ENCODE measurements at regions not wholly inside any gene's neighbourhood (a gene's known extent, or its start where the extent isn't known, plus 50 kb on each side); places are given as distances from the start of the nearest gene placed in this dataset.

DNA sequence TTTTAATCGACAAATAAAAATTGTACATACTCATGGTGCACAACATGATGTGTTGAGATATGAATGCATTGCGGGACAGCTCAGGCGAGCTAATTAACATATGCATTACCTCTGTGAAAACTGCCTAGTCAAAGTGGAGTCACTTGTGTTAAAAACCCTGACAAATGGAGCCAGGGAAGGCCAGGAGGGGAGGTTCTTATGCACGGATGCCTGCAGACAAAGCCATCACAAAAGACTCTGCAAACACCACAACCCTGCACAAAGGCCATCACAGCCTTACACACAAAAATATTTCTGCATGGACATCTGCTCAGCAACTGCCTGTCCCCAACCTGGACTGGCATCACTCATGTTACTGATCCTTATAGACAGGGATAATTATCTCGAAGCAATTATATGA is 204.4 kb upstream of the AJAP1 start:
- Histone ChIP-seq H3K4me3 (no peak overlapping the region), H3K36me3 (no peaks in the 10 kb centered on the region), H3K4me1 (no peaks in the 10 kb centered on the region), H3K27ac (no peak overlapping the region), H3K9me3 (no peaks in the 10 kb centered on the region), H3K27me3 (peaks cover 0 to 35% (median 3%) of the 10 kb centered on the region in 3 donors)
- intact Hi-C loops (cut with DNase I; ENCODE audit: low total_unique reads), result no loop called here
- TF ChIP-seq, protein P1, sequence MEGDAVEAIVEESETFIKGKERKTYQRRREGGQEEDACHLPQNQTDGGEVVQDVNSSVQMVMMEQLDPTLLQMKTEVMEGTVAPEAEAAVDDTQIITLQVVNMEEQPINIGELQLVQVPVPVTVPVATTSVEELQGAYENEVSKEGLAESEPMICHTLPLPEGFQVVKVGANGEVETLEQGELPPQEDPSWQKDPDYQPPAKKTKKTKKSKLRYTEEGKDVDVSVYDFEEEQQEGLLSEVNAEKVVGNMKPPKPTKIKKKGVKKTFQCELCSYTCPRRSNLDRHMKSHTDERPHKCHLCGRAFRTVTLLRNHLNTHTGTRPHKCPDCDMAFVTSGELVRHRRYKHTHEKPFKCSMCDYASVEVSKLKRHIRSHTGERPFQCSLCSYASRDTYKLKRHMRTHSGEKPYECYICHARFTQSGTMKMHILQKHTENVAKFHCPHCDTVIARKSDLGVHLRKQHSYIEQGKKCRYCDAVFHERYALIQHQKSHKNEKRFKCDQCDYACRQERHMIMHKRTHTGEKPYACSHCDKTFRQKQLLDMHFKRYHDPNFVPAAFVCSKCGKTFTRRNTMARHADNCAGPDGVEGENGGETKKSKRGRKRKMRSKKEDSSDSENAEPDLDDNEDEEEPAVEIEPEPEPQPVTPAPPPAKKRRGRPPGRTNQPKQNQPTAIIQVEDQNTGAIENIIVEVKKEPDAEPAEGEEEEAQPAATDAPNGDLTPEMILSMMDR (IDR thresholded peaks at IDR 0.05), result no peak
- TF ChIP-seq EP300 (IDR thresholded peaks at IDR 0.05) (no peak), POLR2AphosphoS5 (IDR thresholded peaks at IDR 0.05) (no peak), POLR2A (IDR thresholded peaks at IDR 0.05) (no peak)
- DNase-seq, result no peak
- WGBS, 5 donors, result 77 to 82% (median 81%) methylated on average over 5 of the region's 5 CpGs

DNA sequence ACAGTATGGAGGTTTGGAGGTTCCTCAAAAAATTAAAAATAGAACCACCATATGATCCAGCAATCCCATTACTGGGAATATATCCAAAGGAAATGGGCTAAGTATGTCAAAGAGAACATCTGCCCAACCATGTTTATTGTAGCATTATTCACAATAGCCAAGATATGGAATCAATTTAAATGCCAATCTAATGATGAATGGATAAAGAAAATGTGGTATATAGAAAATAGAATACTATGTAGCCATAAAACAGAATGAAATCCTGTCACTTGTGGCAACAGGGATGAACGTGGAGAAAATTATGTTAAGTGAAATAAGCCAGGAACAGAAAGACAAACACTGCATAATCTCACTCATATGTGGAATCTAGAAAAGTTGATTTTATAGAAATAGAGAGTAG is 201.7 kb upstream of the AJAP1 start:
- no peaks in the 10 kb centered on the region for H3K4me1 ChIP-seq
- intact Hi-C loops (cut with DNase I; ENCODE audit: low total_unique reads), result no loop called here
- DNase-seq, result no peak
- H3K27ac ChIP-seq, result no peak overlapping the region
- no peaks in the 10 kb centered on the region for H3K36me3 ChIP-seq
- H3K9me3 ChIP-seq, result peaks cover 0 to 15% (median 9%) of the 10 kb centered on the region in 4 donors
- H3K4me3 ChIP-seq, result no peak overlapping the region
- 40 to 72% (median 68%) methylated on average over 1 of the region's 1 CpG for WGBS, 5 donors
- TF ChIP-seq EP300 (IDR thresholded peaks at IDR 0.05) (no peak), POLR2A (IDR thresholded peaks at IDR 0.05) (no peak), POLR2AphosphoS5 (IDR thresholded peaks at IDR 0.05) (no peak)
- TF ChIP-seq, protein P1 (IDR thresholded peaks at IDR 0.05), result no peak
- H3K27me3 ChIP-seq, result peaks cover 0 to 23% (median 2%) of the 10 kb centered on the region in 3 donors

GRCh38 chr1:4460052-4460451 is 194.4 kb upstream of the AJAP1 start:
- no peaks in the 10 kb centered on the region for H3K36me3 ChIP-seq
- no peak overlapping the region for H3K4me3 ChIP-seq
- TF ChIP-seq POLR2AphosphoS5 (IDR thresholded peaks at IDR 0.05) (no peak), POLR2A (IDR thresholded peaks at IDR 0.05) (no peak), EP300 (IDR thresholded peaks at IDR 0.05) (no peak)
- TF ChIP-seq, protein P1 (IDR thresholded peaks at IDR 0.05), result no peak
- no peak overlapping the region for H3K27ac ChIP-seq
- intact Hi-C loops (cut with DNase I; ENCODE audit: low total_unique reads), result no loop called here
- 84 to 89% (median 86%) methylated on average over 5 of the region's 5 CpGs for whole genome bisulfite sequencing, 5 donors
- DNase-seq, result no peak
- no peaks in the 10 kb centered on the region for H3K27me3 ChIP-seq
- H3K9me3 ChIP-seq, result peaks cover 0 to 15% (median 9%) of the 10 kb centered on the region in 4 donors
- H3K4me1 ChIP-seq, result no peaks in the 10 kb centered on the region

- intact Hi-C loops (cut with DNase I; ENCODE audit: low total_unique reads), result no loop called here
- TF ChIP-seq POLR2A (IDR thresholded peaks at IDR 0.05) (no peak), POLR2AphosphoS5 (IDR thresholded peaks at IDR 0.05) (no peak), EP300 (IDR thresholded peaks at IDR 0.05) (no peak)
- TF ChIP-seq, protein P1 (IDR thresholded peaks at IDR 0.05), result no peak
- no peak overlapping the region for H3K27ac ChIP-seq
- DNase-seq, result no peak
- H3K4me3 ChIP-seq, result no peak overlapping the region
- no peaks in the 10 kb centered on the region for H3K27me3 ChIP-seq
- no peaks in the 10 kb centered on the region for H3K4me1 ChIP-seq
- 75 to 84% (median 81%) methylated on average over 14 of the region's 14 CpGs for WGBS, 5 donors
- H3K9me3 ChIP-seq, result peaks cover 0 to 14% (median 9%) of the 10 kb centered on the region in 4 donors
- H3K36me3 ChIP-seq, result no peaks in the 10 kb centered on the region
Measured at GRCh38 chr1:4460651-4461050, 193.8 kb upstream of the AJAP1 start.
